Thyroid gland (tissue), 4 donors: ENCODE measurements at regions not wholly inside any gene's neighbourhood (a gene's known extent, or its start where the extent isn't known, plus 50 kb on each side); places are given as distances from the start of the nearest gene placed in this dataset.

Source experiments
- POLR2A ChIP-seq, 2 donors: fragments of 450-650 bp; IDR thresholded peaks; one replicate each; pipeline ENCODE4 v1.6.1; 2017; ENCODE audit warnings: antibody characterized with exemption in 2 of 2, mild to moderate bottlenecking in 2 of 2, moderate library complexity in 1 of 2
- TF ChIP-seq, protein P1 (sequence below), 6 experiments: fragments of 200-600 bp in 3 of 6; fragments of 450-650 bp in 3 of 6; sonication (generic) in 3 of 6; IDR thresholded peaks; one replicate each; pipeline ENCODE4 v1.5.1; 2016 to 2019; ENCODE audit warnings: antibody characterized with exemption in 6 of 6, mild to moderate bottlenecking in 2 of 6, inconsistent platforms in 1 of 6, moderate library complexity in 1 of 6

DNA sequence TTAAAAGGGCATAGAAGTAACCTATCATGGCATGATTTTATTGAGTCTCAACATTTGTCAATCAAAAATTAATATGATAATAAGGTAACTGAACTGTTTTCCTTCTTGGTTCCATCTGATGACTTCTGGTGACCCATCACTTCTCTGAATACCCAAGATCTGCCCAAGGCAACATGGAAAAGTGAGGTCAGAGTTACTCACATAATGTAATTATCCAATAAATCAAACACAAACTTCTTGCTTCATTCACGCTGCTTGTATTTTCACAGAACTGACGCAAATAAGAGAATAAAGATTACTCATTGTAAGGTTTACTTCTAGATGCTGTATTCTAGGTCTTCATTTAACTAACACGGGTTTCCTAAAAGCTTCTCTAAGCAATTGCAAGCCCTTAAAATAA lies 361.6 kb downstream of the RBM26 start:
- TF ChIP-seq, protein P1, sequence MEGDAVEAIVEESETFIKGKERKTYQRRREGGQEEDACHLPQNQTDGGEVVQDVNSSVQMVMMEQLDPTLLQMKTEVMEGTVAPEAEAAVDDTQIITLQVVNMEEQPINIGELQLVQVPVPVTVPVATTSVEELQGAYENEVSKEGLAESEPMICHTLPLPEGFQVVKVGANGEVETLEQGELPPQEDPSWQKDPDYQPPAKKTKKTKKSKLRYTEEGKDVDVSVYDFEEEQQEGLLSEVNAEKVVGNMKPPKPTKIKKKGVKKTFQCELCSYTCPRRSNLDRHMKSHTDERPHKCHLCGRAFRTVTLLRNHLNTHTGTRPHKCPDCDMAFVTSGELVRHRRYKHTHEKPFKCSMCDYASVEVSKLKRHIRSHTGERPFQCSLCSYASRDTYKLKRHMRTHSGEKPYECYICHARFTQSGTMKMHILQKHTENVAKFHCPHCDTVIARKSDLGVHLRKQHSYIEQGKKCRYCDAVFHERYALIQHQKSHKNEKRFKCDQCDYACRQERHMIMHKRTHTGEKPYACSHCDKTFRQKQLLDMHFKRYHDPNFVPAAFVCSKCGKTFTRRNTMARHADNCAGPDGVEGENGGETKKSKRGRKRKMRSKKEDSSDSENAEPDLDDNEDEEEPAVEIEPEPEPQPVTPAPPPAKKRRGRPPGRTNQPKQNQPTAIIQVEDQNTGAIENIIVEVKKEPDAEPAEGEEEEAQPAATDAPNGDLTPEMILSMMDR (IDR thresholded peaks at IDR 0.05) = no peak
- no peak for TF ChIP-seq POLR2A (IDR thresholded peaks at IDR 0.05)
